SK-N-SH treated with all-trans-retinoic acid at 6 μM for 48 hours (cell line): ENCODE measurements at regions not wholly inside any gene's neighbourhood (a gene's known extent, or its start where the extent isn't known, plus 50 kb on each side); places are given as distances from the start of the nearest gene placed in this dataset.

ENCODE experiments used
- ATAC-seq: fragments of 200-7000 bp; cut with Tn5 transposase; 3 replicates; pipeline ENCODE4 v1.9.1; 2020; ENCODE audit warnings: mild to moderate bottlenecking, moderate library complexity
- ARNTL ChIP-seq: fragments of 450-650 bp; formaldehyde crosslinking; IDR thresholded peaks from 2 replicates; pipeline ENCODE4 v1.5.0; 2020; ENCODE audit warnings: low read depth, mild to moderate bottlenecking, moderate library complexity, borderline replicate concordance
- BACH2 ChIP-seq: fragments of 250-450 bp; sonication (Bioruptor Pico); IDR thresholded peaks from 2 replicates; pipeline ENCODE4 v1.9.0; 2021; ENCODE audit warnings: mild to moderate bottlenecking, borderline replicate concordance
- CREB5 ChIP-seq: fragments of 250-450 bp; sonication (Bioruptor Pico); IDR thresholded peaks from 2 replicates; pipeline ENCODE4 v1.5.1; 2020; ENCODE audit warnings: low read depth, mild to moderate bottlenecking, moderate library complexity
- CSDC2 ChIP-seq: fragments of 250-450 bp; sonication (Bioruptor Pico); IDR thresholded peaks from 2 replicates; pipeline ENCODE4 v1.5.0; 2020; ENCODE audit warnings: mild to moderate bottlenecking, moderate library complexity
- CSRNP3 ChIP-seq: fragments of 250-450 bp; sonication (Bioruptor Pico); IDR thresholded peaks from 2 replicates; pipeline ENCODE4 v1.5.1; 2021; ENCODE audit warnings: mild to moderate bottlenecking, moderate library complexity
- ESRRG ChIP-seq: fragments of 250-450 bp; sonication (Bioruptor Pico); IDR thresholded peaks from 2 replicates; pipeline ENCODE4 v1.6.1; 2021; ENCODE audit warnings: mild to moderate bottlenecking
- GLIS3 ChIP-seq: fragments of 250-450 bp; sonication (Bioruptor Pico); IDR thresholded peaks from 2 replicates; pipeline ENCODE4 v1.5.0; 2020; ENCODE audit warnings: mild to moderate bottlenecking, moderate library complexity
- ISL1 ChIP-seq: fragments of 250-450 bp; sonication (Bioruptor Pico); IDR thresholded peaks from 2 replicates; pipeline ENCODE4 v2.1.2; 2022; ENCODE audit warnings: mild to moderate bottlenecking, moderate library complexity
- OSR1 ChIP-seq: fragments of 250-450 bp; sonication (Bioruptor Pico); IDR thresholded peaks from 2 replicates; pipeline ENCODE4 v1.8.0; 2022; ENCODE audit warnings: moderate library complexity, mild to moderate bottlenecking, inconsistent platforms
- PATZ1 ChIP-seq: fragments of 250-450 bp; sonication (Bioruptor Pico); IDR thresholded peaks from 2 replicates; pipeline ENCODE4 v1.8.0; 2020; ENCODE audit warnings: mild to moderate bottlenecking, moderate library complexity, borderline replicate concordance
- POU6F1 ChIP-seq: fragments of 250-450 bp; sonication (Bioruptor Pico); IDR thresholded peaks from 2 replicates; pipeline ENCODE4 v1.8.0; 2021; ENCODE audit warnings: low read depth, mild to moderate bottlenecking, moderate library complexity, borderline replicate concordance
- PPARA ChIP-seq: fragments of 250-450 bp; sonication (Bioruptor Pico); IDR thresholded peaks from 2 replicates; pipeline ENCODE4 v1.5.0; 2020; ENCODE audit warnings: mild to moderate bottlenecking, borderline replicate concordance
- RARB ChIP-seq: fragments of 250-450 bp; sonication (Bioruptor Pico); IDR thresholded peaks from 2 replicates; pipeline ENCODE4 v1.8.0; 2021; ENCODE audit warnings: mild to moderate bottlenecking, moderate library complexity
- SNAI2 ChIP-seq: fragments of 250-450 bp; sonication (Bioruptor Pico); IDR thresholded peaks from 2 replicates; pipeline ENCODE4 v1.5.0; 2020; ENCODE audit warnings: mild to moderate bottlenecking, moderate library complexity
- TCF4 ChIP-seq: fragments of 250-450 bp; sonication (Bioruptor Pico); IDR thresholded peaks from 2 replicates; pipeline ENCODE4 v1.8.0; 2021; ENCODE audit warnings: mild to moderate bottlenecking, moderate library complexity, borderline replicate concordance
- TOX ChIP-seq: fragments of 250-450 bp; sonication (Bioruptor Pico); IDR thresholded peaks from 2 replicates; pipeline ENCODE4 v1.8.0; 2021; ENCODE audit warnings: mild to moderate bottlenecking, moderate library complexity, borderline replicate concordance
- TSHZ2 ChIP-seq: fragments of 250-450 bp; sonication (Bioruptor Pico); IDR thresholded peaks from 2 replicates; pipeline ENCODE4 v1.5.0; 2020; ENCODE audit warnings: mild to moderate bottlenecking, moderate library complexity
- ZC3H10 ChIP-seq: fragments of 250-450 bp; sonication (Bioruptor Pico); IDR thresholded peaks from 2 replicates; pipeline ENCODE4 v1.5.1; 2021; ENCODE audit warnings: mild to moderate bottlenecking, moderate library complexity
- ZFP3 ChIP-seq: fragments of 250-450 bp; sonication (Bioruptor Pico); IDR thresholded peaks from 2 replicates; pipeline ENCODE4 v1.5.0; 2020; ENCODE audit warnings: mild to moderate bottlenecking, moderate library complexity
- ZFP30 ChIP-seq: fragments of 450-650 bp; formaldehyde crosslinking; IDR thresholded peaks from 2 replicates; pipeline ENCODE4 v1.5.0; 2022; ENCODE audit warnings: mild to moderate bottlenecking, moderate library complexity
- ZNF565 ChIP-seq: fragments of 450-650 bp; formaldehyde crosslinking; conservative IDR thresholded peaks from 2 replicates; pipeline ENCODE4 v1.5.0; 2020; ENCODE audit warnings: low read depth, mild to moderate bottlenecking, moderate library complexity
- ZNF70 ChIP-seq: fragments of 450-650 bp; formaldehyde crosslinking; IDR thresholded peaks from 2 replicates; pipeline ENCODE4 v1.5.0; 2020; ENCODE audit warnings: mild to moderate bottlenecking, moderate library complexity
- ZNF8 ChIP-seq: fragments of 450-650 bp; formaldehyde crosslinking; IDR thresholded peaks from 2 replicates; pipeline ENCODE4 v1.5.0; 2020; ENCODE audit warnings: mild to moderate bottlenecking, moderate library complexity

GRCh38 chr4:62814510-62815047, 1594.7 kb downstream of the TECRL start:
- ATAC-seq, result no peak
- TF ChIP-seq ZNF8 (no peak), ARNTL (CRISPR knock-in tag) (no peak), CSDC2 (CRISPR knock-in tag) (no peak), PATZ1 (CRISPR knock-in tag) (no peak)

GRCh38 chr4:62806816-62807215, 1602.4 kb downstream of the TECRL start:
- no peak for ATAC-seq
- TF ChIP-seq ZFP3 (CRISPR knock-in tag) (no peak), CSRNP3 (no peak), CREB5 (CRISPR knock-in tag) (no peak), ZNF70 (CRISPR knock-in tag) (no peak), SNAI2 (no peak), PPARA (CRISPR knock-in tag) (no peak), ARNTL (CRISPR knock-in tag) (no peak), POU6F1 (CRISPR knock-in tag) (no peak), GLIS3 (CRISPR knock-in tag) (no peak), TOX (CRISPR knock-in tag) (no peak), TCF4 (no peak), CSDC2 (CRISPR knock-in tag) (no peak), ISL1 (CRISPR knock-in tag) (no peak), RARB (CRISPR knock-in tag) (no peak), ZFP30 (CRISPR knock-in tag) (no peak), TSHZ2 (CRISPR knock-in tag) (no peak), OSR1 (CRISPR knock-in tag) (no peak), ZC3H10 (CRISPR knock-in tag) (no peak), ESRRG (CRISPR knock-in tag) (no peak), BACH2 (no peak)

GRCh38 chr4:62804075-62804474, 1603.9 kb downstream of the ADGRL3 start:
- no peak for ATAC-seq
- no peak for TF ChIP-seq TCF4
- TF ChIP-seq ZNF565, result no peak
- TF ChIP-seq ZNF70 (CRISPR knock-in tag), result no peak
- TF ChIP-seq ZNF8, result no peak
- no peak for TF ChIP-seq ZFP3 (CRISPR knock-in tag)
- TF ChIP-seq GLIS3 (CRISPR knock-in tag), result no peak
- no peak for TF ChIP-seq ISL1 (CRISPR knock-in tag)
- no peak for TF ChIP-seq OSR1 (CRISPR knock-in tag)
- no peak for TF ChIP-seq PATZ1 (CRISPR knock-in tag)
- no peak for TF ChIP-seq ZFP30 (CRISPR knock-in tag)
- no peak for TF ChIP-seq TOX (CRISPR knock-in tag)
- TF ChIP-seq CSRNP3, result no peak
- TF ChIP-seq CREB5 (CRISPR knock-in tag), result no peak
- TF ChIP-seq ZC3H10 (CRISPR knock-in tag), result no peak
- no peak for TF ChIP-seq PPARA (CRISPR knock-in tag)
- TF ChIP-seq CSDC2 (CRISPR knock-in tag), result no peak
